ENCODE measurements at regions not wholly inside any gene's neighbourhood (a gene's known extent, or its start where the extent isn't known, plus 50 kb on each side); places are given as distances from the start of the nearest gene placed in this dataset.

DNA sequence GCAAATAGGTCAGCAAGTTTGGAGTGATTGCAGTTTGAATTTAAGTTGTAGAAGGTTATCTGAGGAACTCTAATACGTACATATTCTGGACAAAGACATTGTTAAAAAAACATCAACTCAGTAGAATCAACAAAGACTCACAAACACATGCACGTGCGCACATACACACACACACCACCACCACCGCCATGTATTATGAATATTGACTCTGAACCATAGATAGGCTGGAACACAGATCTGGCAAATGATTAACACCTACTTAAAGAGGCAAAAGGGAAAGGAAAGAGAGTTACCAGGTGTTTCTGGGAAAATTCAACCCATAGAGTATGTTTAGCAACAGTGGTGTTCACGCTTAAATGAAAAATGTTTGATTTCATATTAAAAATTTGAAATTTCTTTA is 334.2 kb upstream of the ALCAM start:
- no peak for DNase-seq
- no peaks in the 10 kb centered on the region for H3K27me3 ChIP-seq (ENCODE audit: control insufficient read depth in 1 of 2, insufficient read depth in 2 of 2, low read length in 2 of 2)
- Mint-ChIP-seq H3K4me1 (ENCODE audit: low read depth) (no peaks in the 10 kb centered on the region), H3K27me3 (no peaks in the 10 kb centered on the region), H3K36me3 (ENCODE audit: low read depth) (no peaks in the 10 kb centered on the region), H3K4me3 (no peak overlapping the region), H3K9me3 (no peaks in the 10 kb centered on the region), H3K27ac (no peak overlapping the region)
- TF ChIP-seq, protein P1, sequence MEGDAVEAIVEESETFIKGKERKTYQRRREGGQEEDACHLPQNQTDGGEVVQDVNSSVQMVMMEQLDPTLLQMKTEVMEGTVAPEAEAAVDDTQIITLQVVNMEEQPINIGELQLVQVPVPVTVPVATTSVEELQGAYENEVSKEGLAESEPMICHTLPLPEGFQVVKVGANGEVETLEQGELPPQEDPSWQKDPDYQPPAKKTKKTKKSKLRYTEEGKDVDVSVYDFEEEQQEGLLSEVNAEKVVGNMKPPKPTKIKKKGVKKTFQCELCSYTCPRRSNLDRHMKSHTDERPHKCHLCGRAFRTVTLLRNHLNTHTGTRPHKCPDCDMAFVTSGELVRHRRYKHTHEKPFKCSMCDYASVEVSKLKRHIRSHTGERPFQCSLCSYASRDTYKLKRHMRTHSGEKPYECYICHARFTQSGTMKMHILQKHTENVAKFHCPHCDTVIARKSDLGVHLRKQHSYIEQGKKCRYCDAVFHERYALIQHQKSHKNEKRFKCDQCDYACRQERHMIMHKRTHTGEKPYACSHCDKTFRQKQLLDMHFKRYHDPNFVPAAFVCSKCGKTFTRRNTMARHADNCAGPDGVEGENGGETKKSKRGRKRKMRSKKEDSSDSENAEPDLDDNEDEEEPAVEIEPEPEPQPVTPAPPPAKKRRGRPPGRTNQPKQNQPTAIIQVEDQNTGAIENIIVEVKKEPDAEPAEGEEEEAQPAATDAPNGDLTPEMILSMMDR (IDR thresholded peaks at IDR 0.05) = no peak
- POLR2A ChIA-PET = no interaction called here
- CTCF ChIA-PET = no interaction called here
- H3K4me1 ChIP-seq (ENCODE audit: insufficient read depth, low read length) = no peaks in the 10 kb centered on the region
- H3K27ac ChIP-seq (ENCODE audit: low read depth in 1 of 2, low read length in 2 of 2) = no peak overlapping the region
- no peaks in the 10 kb centered on the region for H3K9me3 ChIP-seq (ENCODE audit: control insufficient read depth in 1 of 2, insufficient read depth in 1 of 2, low read length in 2 of 2)
- intact Hi-C loops (cut with DNase I, micrococcal nuclease) = no loop called here
- ATAC-seq (ENCODE audit: poor library complexity) = no peak
- H3K4me3 ChIP-seq (ENCODE audit: low read length) = no peak overlapping the region
- H3K36me3 ChIP-seq (ENCODE audit: insufficient read depth, low read length) = no peaks in the 10 kb centered on the region

DNA sequence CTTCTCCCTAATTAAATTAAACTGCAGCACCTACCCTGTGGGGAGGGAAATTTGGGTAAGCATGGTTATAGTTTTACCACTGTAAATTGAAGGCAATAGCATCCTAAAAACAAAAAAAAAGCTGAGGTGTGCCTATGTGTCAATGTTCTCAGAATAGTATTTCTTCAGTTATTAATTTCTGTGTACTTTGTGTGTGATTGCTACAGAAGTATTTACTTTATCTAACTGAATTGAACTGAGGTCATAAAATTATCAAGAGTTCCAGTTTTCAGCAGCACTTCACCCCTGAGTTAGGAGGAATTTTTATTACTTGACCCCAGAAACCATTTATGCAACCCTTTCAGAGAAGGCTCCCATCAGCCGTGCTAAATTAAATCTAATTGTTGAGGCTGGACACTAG is 333.6 kb upstream of the ALCAM start:
- POLR2A ChIA-PET = no interaction called here
- no peaks in the 10 kb centered on the region for H3K4me1 ChIP-seq (ENCODE audit: insufficient read depth, low read length)
- no peak overlapping the region for H3K27ac Mint-ChIP-seq
- H3K36me3 Mint-ChIP-seq (ENCODE audit: low read depth) = no peaks in the 10 kb centered on the region
- H3K4me1 Mint-ChIP-seq (ENCODE audit: low read depth) = no peaks in the 10 kb centered on the region
- H3K36me3 ChIP-seq (ENCODE audit: insufficient read depth, low read length) = no peaks in the 10 kb centered on the region
- intact Hi-C loops (cut with DNase I, micrococcal nuclease) = no loop called here
- no peaks in the 10 kb centered on the region for H3K27me3 ChIP-seq (ENCODE audit: control insufficient read depth in 1 of 2, insufficient read depth in 2 of 2, low read length in 2 of 2)
- no peaks in the 10 kb centered on the region for H3K9me3 Mint-ChIP-seq
- no peaks in the 10 kb centered on the region for H3K27me3 Mint-ChIP-seq
- no peak overlapping the region for H3K4me3 Mint-ChIP-seq
- CTCF ChIA-PET = no interaction called here
- no peak overlapping the region for H3K4me3 ChIP-seq (ENCODE audit: low read length)
- H3K27ac ChIP-seq (ENCODE audit: low read depth in 1 of 2, low read length in 2 of 2) = no peak overlapping the region
- H3K9me3 ChIP-seq (ENCODE audit: control insufficient read depth in 1 of 2, insufficient read depth in 1 of 2, low read length in 2 of 2) = no peaks in the 10 kb centered on the region
- ATAC-seq (ENCODE audit: poor library complexity) = no peak
- TF ChIP-seq, protein P1 (IDR thresholded peaks at IDR 0.05) = no peak
- no peak for DNase-seq

DNA sequence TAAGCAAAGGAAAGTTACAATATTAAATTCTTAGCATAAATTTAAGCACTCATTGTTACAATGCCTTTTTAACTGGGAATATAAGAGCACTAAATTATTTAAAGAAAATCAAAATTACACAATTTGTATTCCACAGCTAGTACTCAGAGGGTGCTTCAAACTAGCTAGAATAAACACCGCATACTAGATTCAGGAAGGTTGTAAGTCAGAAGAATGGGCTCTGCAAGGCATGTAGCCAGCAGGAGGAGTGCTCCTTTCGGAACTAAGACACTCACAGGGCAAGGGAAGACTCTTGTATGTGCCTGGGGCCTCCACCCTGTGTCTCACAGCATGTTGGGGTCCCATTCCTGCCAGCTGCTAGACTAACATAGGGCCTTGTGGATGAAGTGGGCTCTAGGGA is 327.7 kb upstream of the ALCAM start:
- DNase-seq (no peak), ATAC-seq (ENCODE audit: poor library complexity) (no peak)
- Histone ChIP-seq H3K36me3 (ENCODE audit: insufficient read depth, low read length) (no peaks in the 10 kb centered on the region), H3K9me3 (ENCODE audit: control insufficient read depth in 1 of 2, insufficient read depth in 1 of 2, low read length in 2 of 2) (no peaks in the 10 kb centered on the region), H3K27ac (ENCODE audit: low read depth in 1 of 2, low read length in 2 of 2) (no peak overlapping the region), H3K4me3 (ENCODE audit: low read length) (no peak overlapping the region), H3K4me1 (ENCODE audit: insufficient read depth, low read length) (no peaks in the 10 kb centered on the region), H3K27me3 (ENCODE audit: control insufficient read depth in 1 of 2, insufficient read depth in 2 of 2, low read length in 2 of 2) (no peaks in the 10 kb centered on the region)
- H3K9me3 Mint-ChIP-seq = no peaks in the 10 kb centered on the region
- H3K4me3 Mint-ChIP-seq = no peak overlapping the region
- H3K36me3 Mint-ChIP-seq (ENCODE audit: low read depth) = no peaks in the 10 kb centered on the region
- intact Hi-C loops (cut with DNase I, micrococcal nuclease) = no loop called here
- no peaks in the 10 kb centered on the region for H3K4me1 Mint-ChIP-seq (ENCODE audit: low read depth)
- TF ChIP-seq, protein P1 (IDR thresholded peaks at IDR 0.05) = no peak
- H3K27me3 Mint-ChIP-seq = no peaks in the 10 kb centered on the region
- CTCF ChIA-PET = no interaction called here
- POLR2A ChIA-PET = no interaction called here
- H3K27ac Mint-ChIP-seq = no peak overlapping the region
